T-helper 1 cell treated with Interleukin-12 subunit alpha and Interleukin-12 subunit beta and Interleukin-4 antibody, amounts not matched to agents 30 ng/mL and 1 ng/mL, for 36 hours (primary cell): ENCODE measurements at regions not wholly inside any gene's neighbourhood (a gene's known extent, or its start where the extent isn't known, plus 50 kb on each side); places are given as distances from the start of the nearest gene placed in this dataset.
"Not testable (repeated sequence)": the region's sequence is repeated elsewhere in the genome, so short reads cannot be mapped to it uniquely, and the experiment has no call there.

ENCODE experiments used
- intact Hi-C: fragments of 100-400 bp; cut with micrococcal nuclease; formaldehyde crosslinking; loops from one replicate; pipeline ENCODE4 v1.15.1; 2024

DNA sequence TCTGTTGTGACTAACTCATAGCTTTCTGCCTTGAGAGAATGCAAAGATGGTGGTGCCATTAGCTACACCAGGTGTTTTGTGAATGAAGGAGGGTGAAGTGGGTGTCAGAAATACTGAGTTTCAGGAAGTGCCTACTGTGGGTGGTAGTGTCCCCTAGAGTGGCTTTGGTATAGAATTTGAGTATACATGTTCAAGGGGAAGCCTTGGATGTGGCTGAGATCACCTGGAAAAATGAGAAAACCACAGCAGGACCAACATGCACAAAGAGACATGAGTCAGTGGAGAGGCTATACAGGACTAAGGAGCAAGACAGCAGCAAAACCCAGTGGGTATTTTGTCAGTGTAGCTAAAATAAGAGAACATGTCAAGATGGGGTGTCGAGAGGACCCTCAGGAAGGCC is 204.3 kb upstream of the TBL1X start:
- intact Hi-C loops: no loop called here

DNA sequence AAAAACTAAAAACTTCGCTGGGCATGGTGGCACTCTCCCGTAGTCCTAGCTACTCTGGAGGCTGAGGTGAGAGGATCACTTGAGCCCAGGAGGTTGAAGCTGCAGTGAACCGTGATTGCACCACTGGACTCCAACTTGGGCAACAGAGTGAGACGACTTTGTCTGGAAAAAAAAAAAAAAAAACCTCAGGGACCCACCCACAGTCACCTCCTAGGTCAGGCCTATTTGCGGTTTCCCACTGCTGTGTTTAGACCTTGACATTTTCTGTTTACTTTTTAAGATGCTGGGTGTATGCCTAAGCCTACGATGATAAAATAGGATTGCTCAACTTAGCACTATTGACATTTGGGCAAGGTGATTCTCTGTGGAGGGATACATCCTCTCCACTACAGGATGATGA is 197.4 kb upstream of the TBL1X start:
- intact Hi-C loops: no loop called here

DNA sequence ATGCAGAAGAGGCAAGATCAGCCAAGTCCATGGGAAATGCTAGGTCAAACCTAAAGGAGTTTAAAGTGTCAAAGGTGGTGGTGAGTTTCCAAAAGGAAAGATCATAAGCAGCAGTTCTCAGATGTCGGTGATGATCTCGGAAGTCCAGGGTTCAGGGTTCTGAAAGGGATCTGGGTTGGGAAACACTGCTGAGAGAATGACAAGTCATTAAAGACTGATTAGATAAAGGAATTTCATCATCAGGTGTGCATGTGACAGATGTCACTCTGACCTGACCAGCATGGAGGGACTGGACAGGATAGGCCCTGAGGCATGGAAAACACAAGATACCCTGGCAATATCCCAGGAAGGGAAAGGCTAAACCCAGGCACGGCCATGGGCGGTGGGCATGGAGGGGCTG is 195.7 kb upstream of the TBL1X start:
- intact Hi-C loops: no loop called here

DNA sequence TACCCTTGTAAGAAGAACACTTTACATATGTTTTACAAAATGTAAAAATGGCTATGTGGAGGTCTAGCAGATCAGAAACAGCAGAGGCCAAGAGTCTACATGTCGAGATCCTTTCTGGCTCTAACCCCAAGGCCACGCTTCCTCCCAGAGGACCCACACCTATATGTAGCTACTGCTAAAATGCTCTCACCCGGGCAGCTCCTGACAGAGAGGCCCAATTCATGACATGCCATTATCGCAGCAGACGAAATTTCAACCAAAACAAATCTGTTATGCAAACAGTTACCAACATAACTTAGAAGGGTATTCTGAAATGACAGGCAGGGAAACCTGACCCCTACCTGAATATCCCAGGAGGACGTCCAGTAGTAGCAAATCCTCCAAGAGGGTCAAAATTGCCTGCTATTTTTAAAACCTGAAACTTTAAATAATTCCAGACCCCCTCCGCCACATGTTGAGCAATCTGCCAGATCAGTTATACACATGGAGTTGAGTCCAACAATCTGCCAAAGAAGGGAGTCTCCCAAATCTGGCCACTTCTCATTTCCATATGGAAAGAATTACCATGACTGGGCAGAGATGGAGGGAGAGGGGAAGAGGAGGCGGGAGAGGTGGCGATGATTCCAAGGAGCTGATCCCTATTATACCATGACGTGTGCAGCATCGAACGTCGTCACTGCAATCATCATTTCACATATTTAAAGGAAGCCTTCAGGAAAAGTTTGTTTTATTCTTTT is 192.9 kb upstream of the TBL1X start:
- intact Hi-C loops: no loop called here

DNA sequence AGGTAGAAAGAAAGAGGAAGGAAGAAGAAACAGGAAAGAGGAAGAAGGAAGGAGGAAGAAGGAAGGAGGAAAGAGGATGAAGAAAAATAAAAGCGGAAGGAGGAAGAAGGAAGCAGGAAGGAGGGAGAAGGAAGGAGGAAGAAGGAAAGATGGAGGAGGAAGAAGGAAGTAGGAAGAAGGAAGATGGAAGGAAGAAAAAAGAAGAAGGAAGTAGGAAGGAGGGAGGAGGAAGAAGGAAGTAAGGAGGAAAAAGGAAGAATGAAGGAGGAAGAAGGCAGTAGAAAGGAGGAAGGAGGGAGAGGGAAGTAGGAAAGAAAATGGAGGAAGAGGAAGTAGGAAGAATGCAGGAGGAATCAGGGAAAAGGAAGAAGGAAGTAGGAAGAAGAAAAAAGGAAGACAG is 191.1 kb upstream of the TBL1X start:
- intact Hi-C loops: no loop called here

DNA sequence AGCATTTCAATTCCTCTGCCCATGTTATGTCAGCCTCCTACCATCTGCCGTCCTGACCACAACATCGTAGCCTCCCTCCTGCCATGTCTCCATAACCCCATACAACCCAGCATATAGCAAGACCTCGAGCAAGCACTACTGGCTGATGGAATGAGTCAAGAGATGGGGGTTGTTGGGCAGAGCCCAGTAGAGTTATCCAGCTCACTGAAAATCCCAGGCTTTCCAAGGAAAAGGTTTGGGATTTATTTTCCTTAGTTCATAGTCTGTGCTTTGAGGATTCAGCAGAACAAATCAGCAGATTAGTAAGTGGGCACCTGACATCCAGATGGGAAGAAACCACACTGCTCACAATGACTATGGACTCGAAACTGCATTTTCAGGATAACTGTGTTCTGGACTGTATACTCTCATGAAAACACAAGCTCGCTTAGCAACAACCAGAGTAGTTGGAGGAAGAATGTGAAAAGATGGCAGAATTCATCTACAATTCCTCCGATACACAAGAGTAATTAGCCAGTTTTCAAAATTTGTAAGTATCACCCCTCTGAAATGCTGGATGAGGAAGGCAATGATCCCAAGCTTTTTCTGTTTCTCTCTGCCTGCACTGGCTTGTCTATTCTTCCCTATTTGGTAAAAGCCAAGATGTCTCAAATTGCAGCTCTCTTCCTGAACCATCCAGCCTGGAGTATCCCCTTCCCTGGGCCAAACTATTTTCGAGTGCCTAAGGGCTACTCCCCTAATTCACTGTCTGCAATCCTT is 186.2 kb upstream of the TBL1X start:
- intact Hi-C loops: no loop called here

DNA sequence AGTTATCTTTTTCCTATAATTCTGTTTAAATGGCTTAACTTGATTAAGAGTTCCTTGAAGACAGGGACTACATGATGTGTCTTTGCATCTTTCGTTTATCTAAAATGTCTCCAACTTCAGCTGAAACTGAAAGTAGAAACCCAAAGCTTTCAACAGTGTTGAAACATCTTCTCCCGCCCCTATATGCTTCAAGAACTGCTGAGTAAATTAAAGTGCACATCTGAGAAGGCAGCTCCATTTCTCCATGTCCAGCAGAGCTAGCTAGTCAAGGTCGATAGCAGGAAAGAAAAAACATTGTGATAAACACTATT is 185.7 kb upstream of the TBL1X start:
- intact Hi-C loops: no loop called here

DNA sequence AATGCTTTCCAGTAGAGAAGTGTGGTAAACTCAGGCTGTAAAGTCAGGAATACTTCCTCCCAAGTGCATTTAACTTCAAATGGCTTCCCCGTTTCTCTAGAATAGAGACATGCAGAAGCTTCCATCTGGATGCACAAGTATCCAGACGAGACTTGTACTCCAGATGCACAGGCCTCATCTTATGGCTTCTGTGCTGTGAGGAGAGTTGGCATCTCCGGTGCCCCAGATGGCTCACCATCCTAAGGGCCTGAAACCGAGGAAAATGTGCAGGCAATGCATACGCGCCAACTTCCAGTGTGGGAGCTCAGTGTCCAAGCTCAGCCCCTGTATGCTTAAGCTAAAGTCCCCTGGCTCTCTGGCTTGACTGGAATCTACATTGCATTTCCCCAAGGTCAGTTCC is 184.0 kb upstream of the TBL1X start:
- intact Hi-C loops: no loop called here

DNA sequence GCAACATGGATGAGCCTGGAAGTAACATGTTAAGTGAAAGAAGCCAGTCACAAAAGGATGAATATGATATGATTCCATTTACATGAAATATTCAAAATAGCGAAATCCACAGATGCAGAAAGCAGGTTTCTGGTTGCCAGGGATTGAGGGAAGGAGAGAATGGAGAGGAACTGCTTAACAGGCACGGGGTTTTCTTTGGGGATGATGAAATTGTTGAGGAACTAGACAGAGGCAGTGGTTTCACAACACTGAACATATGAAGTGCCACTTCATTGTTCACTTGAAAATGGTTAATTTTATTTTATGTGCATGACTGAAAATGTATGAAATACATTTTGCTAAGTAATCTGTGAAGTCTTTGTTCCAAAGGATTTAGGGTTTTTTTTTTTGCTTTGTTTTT is 182.5 kb upstream of the TBL1X start:
- intact Hi-C loops: no loop called here

DNA sequence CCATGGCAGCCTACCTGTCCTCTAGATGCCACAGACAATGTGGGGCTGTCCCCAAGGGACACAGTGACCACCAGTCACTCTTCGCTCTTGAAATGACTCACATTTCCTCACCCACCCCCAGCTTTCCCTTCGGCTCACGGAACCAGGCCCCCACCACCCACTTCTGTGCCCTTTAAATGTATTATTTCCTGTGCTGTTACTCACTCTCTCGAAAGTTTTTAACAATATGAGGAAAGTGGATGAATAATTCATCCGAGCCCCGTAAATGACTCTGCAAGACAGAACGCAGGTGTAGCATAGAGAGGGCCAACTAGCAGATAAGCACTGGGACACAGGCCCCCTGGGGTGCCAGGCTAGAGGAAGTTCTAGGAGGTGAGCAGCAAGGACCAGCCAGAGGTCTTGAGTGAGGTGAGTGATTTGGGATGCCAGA is 179.5 kb upstream of the TBL1X start:
- intact Hi-C loops: loop anchor here (1.0 kb wide), 1 partner anchor 56 kb away; no protein-coding TSS in a partner anchor

DNA sequence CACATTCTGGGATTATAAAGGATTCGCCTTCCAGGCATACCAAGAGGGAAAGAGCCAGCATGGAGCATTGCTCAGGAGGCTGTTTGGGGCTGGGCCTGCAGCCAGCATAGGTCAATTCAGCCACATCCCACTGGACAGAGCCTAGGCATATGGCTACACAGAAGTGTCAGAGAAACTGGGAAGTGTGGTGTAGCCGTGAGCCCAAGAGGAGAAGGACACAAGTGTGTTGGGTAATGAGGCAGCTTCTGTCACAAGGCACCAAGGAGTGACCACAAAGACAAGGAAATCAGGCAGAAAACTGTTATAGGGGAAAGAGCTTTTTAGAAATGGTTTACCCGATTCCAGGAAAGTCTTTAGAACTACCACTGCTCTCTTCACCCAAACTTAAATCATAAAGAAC is 178.6 kb upstream of the TBL1X start:
- intact Hi-C loops: no loop called here

DNA sequence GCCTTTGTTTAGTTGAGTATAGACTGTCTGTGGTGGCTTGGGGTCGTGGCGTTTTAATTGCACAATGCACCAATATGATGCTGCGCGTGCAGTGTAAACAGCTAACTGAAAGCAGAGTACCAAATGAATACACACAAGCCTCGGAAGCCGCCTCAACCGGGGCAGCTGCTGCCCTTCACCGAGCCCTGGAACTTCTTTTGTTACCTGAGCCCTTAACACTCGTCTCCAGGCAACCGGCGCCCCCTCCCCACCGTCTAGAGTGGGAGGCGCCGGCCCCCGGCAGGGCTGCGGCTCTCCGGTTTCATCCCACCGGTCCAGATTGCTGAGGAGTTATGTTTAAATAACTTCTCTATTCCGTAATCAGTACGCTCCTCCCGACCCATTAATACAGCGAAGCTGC is 173.2 kb upstream of the TBL1X start:
- intact Hi-C loops: no loop called here

DNA sequence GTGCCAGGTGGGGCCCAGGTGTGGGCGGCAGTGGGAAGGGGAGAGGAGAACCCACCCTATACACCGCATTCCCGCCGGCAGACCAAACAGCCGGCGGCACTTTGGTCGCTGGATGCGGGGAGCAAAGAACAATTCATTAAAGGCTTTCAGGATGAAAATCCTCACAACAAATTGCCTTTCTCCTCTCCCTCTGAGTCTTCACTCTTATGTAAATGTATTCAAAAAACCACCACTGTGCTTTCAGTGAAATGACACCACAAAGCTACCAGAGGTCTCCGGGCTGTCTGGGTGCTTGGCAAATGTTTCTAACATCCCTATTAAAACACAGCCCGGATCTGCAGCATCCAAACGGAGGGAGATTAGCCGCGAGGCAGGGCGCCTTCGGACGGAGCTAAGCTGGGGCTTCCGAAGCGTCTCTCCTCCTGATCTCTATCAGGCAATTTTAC is 171.8 kb upstream of the TBL1X start:
- intact Hi-C loops: no loop called here

DNA sequence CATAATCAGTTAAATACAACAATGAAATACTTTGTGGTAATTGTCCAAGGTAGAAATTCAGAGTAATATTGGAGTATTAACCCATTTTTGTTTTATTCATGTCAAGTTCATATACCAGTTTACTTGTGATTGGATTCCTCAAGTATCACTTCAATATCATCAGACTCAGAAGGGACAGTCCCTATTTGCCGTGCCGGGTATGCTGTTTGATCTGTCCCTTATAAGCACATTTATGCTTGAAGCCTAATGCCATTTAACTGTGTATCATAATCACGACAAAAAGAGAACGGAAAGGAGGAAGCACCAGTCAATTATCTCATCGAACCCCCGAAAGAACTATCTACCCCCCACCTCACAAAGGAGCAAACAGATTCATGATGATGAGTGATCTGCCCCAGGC is 171.0 kb upstream of the TBL1X start:
- intact Hi-C loops: no loop called here

DNA sequence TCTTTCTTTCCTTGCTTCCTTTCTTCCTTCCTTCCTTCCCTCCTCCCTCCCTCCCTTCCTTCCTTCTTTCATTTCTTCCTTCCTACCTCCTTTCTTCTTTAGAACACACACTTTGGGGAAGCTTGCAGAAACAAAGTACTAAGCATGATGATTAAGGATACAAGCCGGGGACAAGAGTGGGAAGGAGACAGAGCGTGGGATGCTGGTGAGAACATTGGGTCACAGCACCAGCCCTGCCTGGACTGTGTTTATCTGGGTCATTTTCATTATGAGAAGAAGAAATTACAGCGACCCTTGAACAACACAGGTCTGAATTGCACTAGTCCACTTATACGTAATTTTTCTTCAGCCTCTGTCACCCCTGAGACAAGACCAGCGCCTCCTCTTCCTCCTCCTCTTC is 169.3 kb upstream of the TBL1X start:
- intact Hi-C loops: no loop called here

DNA sequence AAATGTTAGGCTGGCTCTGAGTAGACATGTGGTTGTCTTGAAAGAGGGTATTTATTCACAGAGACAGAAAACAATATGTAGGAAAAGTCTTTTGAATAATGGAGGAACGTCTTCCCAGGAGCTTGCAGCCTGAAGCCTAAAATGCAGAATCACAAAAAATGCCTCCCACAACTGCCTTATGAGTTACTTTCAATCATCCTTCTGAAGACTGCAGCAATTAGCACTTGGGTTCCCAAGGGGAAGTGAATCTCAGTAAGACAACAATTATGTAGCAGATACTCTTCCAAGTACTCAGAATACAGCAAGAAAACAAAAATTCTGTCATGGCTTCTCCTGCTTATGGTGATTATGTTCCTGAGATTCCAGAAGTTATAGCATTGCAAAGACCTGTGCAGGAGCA is 166.6 kb upstream of the TBL1X start:
- intact Hi-C loops: no loop called here

DNA sequence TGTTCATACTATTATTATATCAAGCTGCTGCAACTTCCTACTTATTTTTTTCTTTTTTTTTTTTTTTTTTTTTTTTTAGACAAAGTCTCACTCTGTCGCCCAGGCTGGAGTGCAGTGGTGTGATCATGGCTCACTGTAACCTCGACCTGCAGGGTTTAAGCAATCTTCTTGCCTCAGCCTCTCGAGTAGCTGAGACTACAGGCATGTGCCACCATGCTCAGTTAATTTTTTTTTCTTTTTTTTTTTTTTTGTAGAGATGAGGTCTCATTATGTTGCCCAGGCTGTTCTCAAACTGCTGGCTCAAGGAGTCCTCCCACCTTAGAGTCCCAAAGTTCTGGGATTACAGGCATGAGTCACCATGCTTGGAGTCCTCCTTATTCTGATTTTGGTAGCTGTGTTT is 165.2 kb upstream of the TBL1X start:
- intact Hi-C loops: not testable (repeated sequence)

DNA sequence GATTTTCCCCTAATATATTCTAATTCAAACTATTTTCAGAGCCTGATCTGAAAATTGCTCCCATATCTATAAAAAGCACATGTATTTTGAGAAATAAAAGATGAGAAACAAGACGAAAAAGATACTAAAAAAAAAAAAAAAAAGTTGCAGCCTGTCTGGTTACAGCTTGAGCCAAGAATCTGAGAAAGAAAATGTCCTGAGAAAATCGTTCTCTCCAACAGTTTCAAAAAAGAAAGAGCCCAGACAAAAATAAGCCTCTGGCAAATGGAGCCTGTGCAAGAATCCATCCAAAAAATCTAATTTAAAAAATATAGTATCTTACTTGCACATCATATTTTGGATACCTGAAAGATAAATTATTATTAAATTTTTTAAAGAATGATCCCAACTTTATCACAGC is 163.0 kb upstream of the TBL1X start:
- intact Hi-C loops: no loop called here

DNA sequence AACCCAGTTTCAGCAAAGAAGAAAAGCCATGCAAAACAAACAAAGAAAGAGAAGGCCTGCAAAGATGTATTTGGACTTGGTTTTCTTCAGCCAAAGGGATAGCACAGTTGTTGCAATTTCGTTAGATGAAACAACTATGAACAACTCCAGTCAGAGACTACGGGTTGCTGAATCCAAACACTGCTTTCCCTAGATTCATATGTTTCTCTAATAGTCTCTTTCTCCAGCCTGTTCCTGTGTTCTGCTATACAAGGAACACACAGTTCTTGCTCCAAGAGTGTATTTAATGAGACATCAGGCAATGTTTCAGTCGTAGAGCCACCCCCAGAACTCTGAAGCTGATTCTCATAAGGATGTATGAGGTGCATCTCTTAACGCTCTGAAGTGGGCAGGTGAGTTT is 162.5 kb upstream of the TBL1X start:
- intact Hi-C loops: no loop called here

DNA sequence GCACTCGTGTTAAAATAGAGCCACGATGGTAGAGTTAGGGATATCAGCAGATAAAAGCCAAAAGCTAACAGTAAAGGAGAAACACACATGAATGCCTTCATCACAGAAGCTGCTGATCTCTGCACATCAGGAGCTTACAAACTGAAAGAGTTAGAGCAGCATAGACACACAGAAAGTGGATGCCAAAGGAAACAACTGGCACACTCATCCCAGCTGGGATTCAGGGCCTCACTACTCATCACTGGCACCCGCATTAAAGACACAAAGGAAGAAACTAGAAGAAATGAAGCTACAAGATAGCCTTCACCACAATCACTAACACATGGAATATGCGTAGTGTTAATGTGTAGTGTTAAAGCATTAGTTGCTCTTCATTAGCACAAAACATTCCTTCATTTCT is 156.4 kb upstream of the TBL1X start:
- intact Hi-C loops: no loop called here

DNA sequence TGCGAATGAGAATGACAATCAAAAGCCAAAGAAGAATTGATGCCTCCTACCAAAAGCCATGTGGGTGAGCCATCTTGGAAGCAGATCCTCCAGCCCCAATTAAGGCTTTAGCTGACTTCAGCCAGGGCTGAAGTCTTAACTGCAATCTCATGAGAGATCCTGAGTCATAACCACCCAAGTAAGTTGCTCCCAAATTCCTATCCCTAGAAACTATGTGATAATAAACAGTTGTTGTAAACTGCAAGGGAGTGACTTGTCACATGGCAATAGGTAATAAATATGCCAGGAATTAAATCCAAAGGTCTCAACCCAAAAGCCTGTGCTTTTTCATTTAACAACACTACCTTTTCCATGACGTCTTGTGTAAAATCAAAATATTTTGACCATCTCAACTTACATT is 154.2 kb upstream of the TBL1X start:
- intact Hi-C loops: loop anchor here (10.0 kb wide), 1 partner anchor 146 kb away; no protein-coding TSS in a partner anchor

DNA sequence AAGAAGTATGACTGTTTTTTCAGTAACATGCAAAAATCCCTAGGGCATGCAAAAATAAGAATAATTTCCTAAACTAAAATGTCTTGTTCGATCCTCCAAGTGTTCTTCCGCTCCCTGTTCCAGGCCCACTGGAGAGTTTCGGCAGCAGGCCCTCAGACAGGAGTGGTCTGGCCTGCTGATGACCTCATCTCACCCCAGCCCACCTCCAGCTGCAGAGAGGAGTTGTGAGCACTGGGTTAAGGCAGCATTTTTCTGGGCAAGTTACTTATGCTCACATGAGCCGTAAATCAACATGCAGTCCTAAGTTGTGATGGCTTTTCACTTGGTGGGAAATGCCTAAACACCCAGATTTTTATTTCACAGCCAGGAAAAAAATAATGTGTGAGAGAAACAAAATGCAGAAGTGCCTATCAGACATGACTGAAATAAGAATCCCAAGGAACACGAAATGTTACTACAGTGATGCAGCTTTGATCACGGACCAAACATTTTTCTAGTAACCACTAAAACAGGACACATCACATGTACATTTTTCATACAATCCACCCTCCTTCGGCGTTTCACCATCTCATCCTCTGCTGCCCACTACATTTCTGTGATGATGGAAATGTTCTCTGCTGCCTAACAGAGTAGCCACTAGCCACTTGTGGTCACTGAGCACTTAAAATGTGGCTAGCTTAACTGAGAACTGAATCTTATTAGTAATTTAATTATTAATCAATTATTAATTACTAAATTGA is 153.3 kb upstream of the TBL1X start:
- intact Hi-C loops: loop anchor here (10.0 kb wide), 1 partner anchor 147 kb away; no protein-coding TSS in a partner anchor
